HG03159 (cell line): ENCODE measurements at regions not wholly inside any gene's neighbourhood (a gene's known extent, or its start where the extent isn't known, plus 50 kb on each side); places are given as distances from the start of the nearest gene placed in this dataset.
"Not testable (repeated sequence)": the region's sequence is repeated elsewhere in the genome, so short reads cannot be mapped to it uniquely, and the experiment has no call there.

ENCODE experiments used
- ATAC-seq: cut with Tn5 transposase; IDR thresholded peaks from one replicate; pipeline ENCODE4 v1.9.1; 2021; ENCODE audit warnings: mild to moderate bottlenecking, moderate library complexity; ENCODE audit not compliant: unreplicated experiment

GRCh38 chr15:62218841-62219240 lies 53.8 kb upstream of the C2CD4B start:
- ATAC-seq: no peak

GRCh38 chr15:62219799-62220198 lies 54.7 kb upstream of the C2CD4B start:
- no peak for ATAC-seq

- no peak for ATAC-seq
These were observed 57.9 kb upstream of the C2CD4B start for GRCh38 chr15:62223020-62223419.

GRCh38 chr15:62228604-62229003 lies 63.5 kb upstream of the C2CD4B start:
- ATAC-seq: no peak

- no peak for ATAC-seq
These were observed 66.8 kb upstream of the C2CD4B start for GRCh38 chr15:62231856-62232255.

GRCh38 chr15:62240121-62241096 lies 75.3 kb upstream of the C2CD4B start:
- ATAC-seq: no peak

GRCh38 chr15:62241135-62241770 lies 76.2 kb upstream of the C2CD4B start:
- no peak for ATAC-seq

GRCh38 chr15:62242999-62243398 lies 77.9 kb upstream of the C2CD4B start:
- no peak for ATAC-seq

GRCh38 chr15:62244762-62245161 lies 79.7 kb upstream of the C2CD4B start:
- no peak for ATAC-seq

GRCh38 chr15:62248277-62248984 lies 83.3 kb upstream of the C2CD4B start:
- no peak for ATAC-seq

- no peak for ATAC-seq
These were observed 84.4 kb upstream of the C2CD4B start for GRCh38 chr15:62249501-62249900.

GRCh38 chr15:62250186-62250585 lies 85.1 kb upstream of the C2CD4B start:
- ATAC-seq: no peak

GRCh38 chr15:62250978-62251377 lies 85.9 kb upstream of the C2CD4B start:
- no peak for ATAC-seq

GRCh38 chr15:62253294-62253693 lies 88.2 kb upstream of the C2CD4B start:
- no peak for ATAC-seq

- ATAC-seq: no peak
These were observed 89.3 kb upstream of the C2CD4B start for GRCh38 chr15:62254137-62254934.

- not testable (repeated sequence) for ATAC-seq
These were observed 91.3 kb upstream of the C2CD4B start for GRCh38 chr15:62256430-62256829.

GRCh38 chr15:62257996-62258521 lies 93.0 kb upstream of the C2CD4B start:
- no peak for ATAC-seq

GRCh38 chr15:62262305-62262941 lies 97.3 kb upstream of the C2CD4B start:
- no peak for ATAC-seq

- no peak for ATAC-seq
These were observed 99.1 kb upstream of the C2CD4B start for GRCh38 chr15:62264196-62264595.

GRCh38 chr15:62269504-62269903 lies 104.4 kb upstream of the C2CD4B start:
- ATAC-seq: no peak
